Thyroid gland (tissue), 4 donors: ENCODE measurements at regions not wholly inside any gene's neighbourhood (a gene's known extent, or its start where the extent isn't known, plus 50 kb on each side); places are given as distances from the start of the nearest gene placed in this dataset.
A peak's percentile ranks its signal among the peaks of the same experiment; 100 is the strongest.

ENCODE experiments used
- DNase-seq, 2 donors: peaks; one replicate each; pipeline ENCODE4 v3.0.0-alpha.2; 2019
- H3K27ac ChIP-seq, 3 donors: fragments of 200-600 bp; sonication (generic); 1 replicate in 2 of 3; 2 replicates in 1 of 3; pipeline ENCODE4 v1.5.1; 2016 to 2019; ENCODE audit warnings: mild to moderate bottlenecking in 1 of 3, moderate library complexity in 1 of 3
- H3K27me3 ChIP-seq: fragments of 200-600 bp; sonication (generic); one replicate; pipeline ENCODE4 v1.5.1; 2019
- H3K36me3 ChIP-seq, 2 donors: fragments of 200-600 bp; sonication (generic); one replicate each; pipeline ENCODE4 v1.5.1; 2016 to 2019
- H3K4me1 ChIP-seq, 2 donors: fragments of 200-600 bp; sonication (generic); one replicate each; pipeline ENCODE4 v1.5.1; 2017 to 2019
- H3K4me3 ChIP-seq, 3 donors: fragments of 200-600 bp; sonication (generic); replicated peaks in 1 of 3; 1 replicate in 2 of 3; 2 replicates in 1 of 3; pipeline ENCODE4 v1.5.1; 2016; ENCODE audit warnings: mild to moderate bottlenecking in 1 of 3
- H3K9me3 ChIP-seq: fragments of 200-600 bp; sonication (generic); one replicate; pipeline ENCODE4 v1.5.1; 2017
- POLR2A ChIP-seq, 2 donors: fragments of 450-650 bp; IDR thresholded peaks; one replicate each; pipeline ENCODE4 v1.6.1; 2017; ENCODE audit warnings: antibody characterized with exemption in 2 of 2, mild to moderate bottlenecking in 2 of 2, moderate library complexity in 1 of 2
- WGBS, 2 donors: methylation state at CpG; one replicate each; pipeline ENCODE4 v1.1.5; 2017; 5-methylcytosine and 5-hydroxymethylcytosine counted together
- intact Hi-C: fragments of 100-400 bp; cut with DNase I; formaldehyde crosslinking; loops from one replicate; pipeline ENCODE4 v1.15.1; 2023
- TF ChIP-seq, protein P1 (sequence below), 6 experiments: fragments of 200-600 bp in 3 of 6; fragments of 450-650 bp in 3 of 6; sonication (generic) in 3 of 6; IDR thresholded peaks; one replicate each; pipeline ENCODE4 v1.5.1; 2016 to 2019; ENCODE audit warnings: antibody characterized with exemption in 6 of 6, mild to moderate bottlenecking in 2 of 6, inconsistent platforms in 1 of 6, moderate library complexity in 1 of 6

GRCh38 chr9:113701774-113702755, 174.0 kb upstream of the ZNF618 start:
- Histone ChIP-seq H3K4me3 (no peak overlapping the region), H3K9me3 (no peaks in the 10 kb centered on the region), H3K4me1 (peaks cover 17% of the 10 kb centered on the region in 2 donors), H3K36me3 (no peaks in the 10 kb centered on the region), H3K27me3 (no peaks in the 10 kb centered on the region), H3K27ac (no peak overlapping the region)
- DNase-seq: no peak
- intact Hi-C loops: no loop called here
- 60 to 75% methylated on average over 17 of the region's 17 CpGs for WGBS, 2 donors
- no peak for TF ChIP-seq POLR2A (IDR thresholded peaks at IDR 0.05)
- TF ChIP-seq, protein P1, sequence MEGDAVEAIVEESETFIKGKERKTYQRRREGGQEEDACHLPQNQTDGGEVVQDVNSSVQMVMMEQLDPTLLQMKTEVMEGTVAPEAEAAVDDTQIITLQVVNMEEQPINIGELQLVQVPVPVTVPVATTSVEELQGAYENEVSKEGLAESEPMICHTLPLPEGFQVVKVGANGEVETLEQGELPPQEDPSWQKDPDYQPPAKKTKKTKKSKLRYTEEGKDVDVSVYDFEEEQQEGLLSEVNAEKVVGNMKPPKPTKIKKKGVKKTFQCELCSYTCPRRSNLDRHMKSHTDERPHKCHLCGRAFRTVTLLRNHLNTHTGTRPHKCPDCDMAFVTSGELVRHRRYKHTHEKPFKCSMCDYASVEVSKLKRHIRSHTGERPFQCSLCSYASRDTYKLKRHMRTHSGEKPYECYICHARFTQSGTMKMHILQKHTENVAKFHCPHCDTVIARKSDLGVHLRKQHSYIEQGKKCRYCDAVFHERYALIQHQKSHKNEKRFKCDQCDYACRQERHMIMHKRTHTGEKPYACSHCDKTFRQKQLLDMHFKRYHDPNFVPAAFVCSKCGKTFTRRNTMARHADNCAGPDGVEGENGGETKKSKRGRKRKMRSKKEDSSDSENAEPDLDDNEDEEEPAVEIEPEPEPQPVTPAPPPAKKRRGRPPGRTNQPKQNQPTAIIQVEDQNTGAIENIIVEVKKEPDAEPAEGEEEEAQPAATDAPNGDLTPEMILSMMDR (IDR thresholded peaks at IDR 0.05): no peak

GRCh38 chr9:113705306-113705927, 170.7 kb upstream of the ZNF618 start:
- WGBS, 2 donors: 81 to 83% methylated on average over 6 of the region's 6 CpGs
- Histone ChIP-seq H3K9me3 (no peaks in the 10 kb centered on the region), H3K4me3 (no peak overlapping the region), H3K36me3 (no peaks in the 10 kb centered on the region), H3K27ac (peak overlapping the region; percentile 27 to 73 (median 66)), H3K27me3 (no peaks in the 10 kb centered on the region), H3K4me1 (peaks cover 24 to 27% of the 10 kb centered on the region in 2 donors)
- peak in 1 of 2 donors; percentile 20 for DNase-seq
- no peak for TF ChIP-seq POLR2A (IDR thresholded peaks at IDR 0.05)
- TF ChIP-seq, protein P1 (IDR thresholded peaks at IDR 0.05): no peak
- intact Hi-C loops: no loop called here

DNA sequence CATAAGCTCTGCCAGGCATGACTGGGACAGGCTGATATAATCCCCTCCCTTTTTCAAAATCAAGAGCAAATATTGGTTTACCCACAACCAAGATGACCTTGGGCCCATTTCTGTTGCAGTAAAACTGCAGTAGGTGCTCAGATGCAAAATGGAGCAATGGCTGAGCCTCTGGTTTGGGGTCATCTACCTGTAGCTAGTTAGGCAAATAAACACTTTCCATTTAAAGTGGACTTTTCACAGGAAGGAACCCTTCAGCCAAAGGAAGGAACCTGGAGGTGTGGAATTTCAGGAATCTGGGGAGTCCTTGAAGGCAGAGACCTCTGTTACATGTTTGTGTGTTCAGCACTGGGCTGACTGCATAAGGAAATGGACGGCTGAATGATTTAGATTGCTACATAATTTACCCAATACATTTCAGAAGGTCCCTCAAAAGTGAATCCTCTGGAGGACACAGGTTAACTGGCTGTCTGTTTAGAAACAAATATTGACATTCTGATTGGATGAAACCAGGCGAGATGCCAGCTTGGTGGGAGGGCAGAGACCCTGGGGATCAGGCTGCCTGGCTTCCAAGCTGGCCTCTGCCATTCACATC, 170.1 kb upstream of the ZNF618 start:
- H3K36me3 ChIP-seq: no peaks in the 10 kb centered on the region
- TF ChIP-seq POLR2A (IDR thresholded peaks at IDR 0.05): no peak
- TF ChIP-seq, protein P1 (IDR thresholded peaks at IDR 0.05): no peak
- H3K4me3 ChIP-seq: no peak overlapping the region
- intact Hi-C loops: no loop called here
- no peaks in the 10 kb centered on the region for H3K27me3 ChIP-seq
- peak; percentile 32 to 44 for DNase-seq
- WGBS, 2 donors: 49 to 64% methylated on average over 2 of the region's 2 CpGs
- H3K27ac ChIP-seq: peak overlapping the region; percentile 27 to 73 (median 66)
- H3K4me1 ChIP-seq: peaks cover 24 to 27% of the 10 kb centered on the region in 2 donors
- H3K9me3 ChIP-seq: no peaks in the 10 kb centered on the region

- Histone ChIP-seq H3K4me3 (no peak overlapping the region), H3K27me3 (no peaks in the 10 kb centered on the region), H3K9me3 (no peaks in the 10 kb centered on the region), H3K36me3 (no peaks in the 10 kb centered on the region), H3K4me1 (peaks cover 20 to 35% of the 10 kb centered on the region in 2 donors), H3K27ac (peak overlapping the region in 2 of 3 donors; percentile 2 to 52)
- intact Hi-C loops: no loop called here
- peak in 1 of 2 donors; percentile 15 for DNase-seq
- no peak for TF ChIP-seq POLR2A (IDR thresholded peaks at IDR 0.05)
- TF ChIP-seq, protein P1 (IDR thresholded peaks at IDR 0.05): no peak
- 81 to 82% methylated on average over 8 of the region's 8 CpGs for WGBS, 2 donors
Observed at GRCh38 chr9:113707953-113708695, 168.0 kb upstream of the ZNF618 start.
